ENCODE measurements at regions not wholly inside any gene's neighbourhood (a gene's known extent, or its start where the extent isn't known, plus 50 kb on each side); places are given as distances from the start of the nearest gene placed in this dataset.

DNA sequence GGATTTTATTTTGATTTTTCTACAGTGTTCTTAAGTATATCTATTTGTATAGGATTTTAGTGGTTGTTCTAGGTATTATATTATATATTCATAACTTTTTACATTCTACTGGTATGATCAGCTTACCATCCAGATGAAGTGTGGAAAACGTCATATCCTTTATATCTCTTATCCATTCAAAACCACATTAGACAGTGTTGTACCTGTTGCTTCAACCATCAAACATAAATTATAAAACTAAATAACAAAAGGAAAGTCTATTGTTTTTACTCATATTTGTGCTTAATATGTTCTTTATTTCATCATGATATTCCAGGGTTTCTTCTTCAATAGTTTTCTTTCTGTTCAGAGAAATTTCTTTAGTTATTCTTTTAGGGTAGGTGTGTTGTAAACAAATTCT, 191.4 kb downstream of the RPLP1 start:
- H3K4me3 ChIP-seq (ENCODE audit: low read depth, low read length): no peak overlapping the region
- TF ChIP-seq, protein P1, sequence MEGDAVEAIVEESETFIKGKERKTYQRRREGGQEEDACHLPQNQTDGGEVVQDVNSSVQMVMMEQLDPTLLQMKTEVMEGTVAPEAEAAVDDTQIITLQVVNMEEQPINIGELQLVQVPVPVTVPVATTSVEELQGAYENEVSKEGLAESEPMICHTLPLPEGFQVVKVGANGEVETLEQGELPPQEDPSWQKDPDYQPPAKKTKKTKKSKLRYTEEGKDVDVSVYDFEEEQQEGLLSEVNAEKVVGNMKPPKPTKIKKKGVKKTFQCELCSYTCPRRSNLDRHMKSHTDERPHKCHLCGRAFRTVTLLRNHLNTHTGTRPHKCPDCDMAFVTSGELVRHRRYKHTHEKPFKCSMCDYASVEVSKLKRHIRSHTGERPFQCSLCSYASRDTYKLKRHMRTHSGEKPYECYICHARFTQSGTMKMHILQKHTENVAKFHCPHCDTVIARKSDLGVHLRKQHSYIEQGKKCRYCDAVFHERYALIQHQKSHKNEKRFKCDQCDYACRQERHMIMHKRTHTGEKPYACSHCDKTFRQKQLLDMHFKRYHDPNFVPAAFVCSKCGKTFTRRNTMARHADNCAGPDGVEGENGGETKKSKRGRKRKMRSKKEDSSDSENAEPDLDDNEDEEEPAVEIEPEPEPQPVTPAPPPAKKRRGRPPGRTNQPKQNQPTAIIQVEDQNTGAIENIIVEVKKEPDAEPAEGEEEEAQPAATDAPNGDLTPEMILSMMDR (IDR thresholded peaks at IDR 0.05; ENCODE audit: control insufficient read depth, extremely low read depth, insufficient read depth): no peak
- no peak for DNase-seq (ENCODE audit: low read depth)

GRCh38 chr15:69644876-69645275, 192.3 kb downstream of the RPLP1 start:
- TF ChIP-seq, protein P1 (IDR thresholded peaks at IDR 0.05; ENCODE audit: control insufficient read depth, extremely low read depth, insufficient read depth): no peak
- H3K4me3 ChIP-seq (ENCODE audit: low read depth, low read length): no peak overlapping the region
- no peak for DNase-seq (ENCODE audit: low read depth)

GRCh38 chr15:69647142-69647513, 194.5 kb downstream of the RPLP1 start:
- no peak overlapping the region for H3K4me3 ChIP-seq (ENCODE audit: low read depth, low read length)
- TF ChIP-seq, protein P1 (IDR thresholded peaks at IDR 0.05; ENCODE audit: control insufficient read depth, extremely low read depth, insufficient read depth): no peak
- DNase-seq (ENCODE audit: low read depth): no peak

DNA sequence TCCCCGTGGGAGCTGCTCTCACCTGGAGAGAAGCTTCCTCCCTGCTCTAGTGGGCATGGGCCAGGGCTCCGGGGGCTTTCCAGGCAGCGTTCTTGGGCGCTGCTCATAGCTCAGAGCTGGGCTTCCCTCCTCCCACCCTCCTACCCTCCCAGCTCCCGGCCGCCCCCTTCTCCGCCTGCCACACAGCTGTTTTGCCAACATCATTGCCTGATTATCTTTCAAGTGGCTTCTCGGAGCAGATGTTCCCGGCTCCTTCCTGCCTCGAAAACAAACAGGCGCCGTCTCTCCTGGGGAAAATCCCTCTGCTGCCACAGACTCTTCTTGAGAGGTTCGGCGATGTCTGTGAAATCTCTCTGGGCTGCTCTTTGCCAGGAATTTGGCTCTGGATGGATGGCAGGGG, 195.6 kb downstream of the RPLP1 start:
- no peak overlapping the region for H3K4me3 ChIP-seq (ENCODE audit: low read depth, low read length)
- TF ChIP-seq, protein P1 (IDR thresholded peaks at IDR 0.05; ENCODE audit: control insufficient read depth, extremely low read depth, insufficient read depth): no peak
- DNase-seq (ENCODE audit: low read depth): no peak

- TF ChIP-seq, protein P1 (IDR thresholded peaks at IDR 0.05; ENCODE audit: control insufficient read depth, extremely low read depth, insufficient read depth): no peak
- no peak overlapping the region for H3K4me3 ChIP-seq (ENCODE audit: low read depth, low read length)
- DNase-seq (ENCODE audit: low read depth): no peak
Measured at GRCh38 chr15:69648775-69649735, 196.4 kb downstream of the RPLP1 start.

DNA sequence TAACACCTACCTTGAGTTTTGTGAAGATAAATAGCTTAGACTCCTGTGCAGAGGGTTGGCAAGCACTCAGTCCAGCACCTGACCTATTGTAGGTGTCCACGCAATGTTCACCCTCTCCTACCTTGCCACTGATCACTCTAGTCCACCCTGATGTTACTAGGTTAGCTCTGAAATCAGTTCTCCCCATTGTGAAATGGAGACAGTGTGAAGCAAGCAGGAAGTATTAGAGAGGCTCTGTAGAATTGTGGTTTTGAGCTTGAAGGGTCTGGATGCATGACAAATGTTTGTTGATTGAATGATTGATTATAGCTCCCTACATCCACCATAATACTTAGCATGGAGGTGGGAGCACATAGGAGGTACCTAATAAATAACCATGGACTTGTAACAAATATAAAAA, 199.7 kb downstream of the RPLP1 start:
- TF ChIP-seq, protein P1 (IDR thresholded peaks at IDR 0.05; ENCODE audit: control insufficient read depth, extremely low read depth, insufficient read depth): no peak
- no peak overlapping the region for H3K4me3 ChIP-seq (ENCODE audit: low read depth, low read length)
- DNase-seq (ENCODE audit: low read depth): no peak
